Effector memory CD4-positive, alpha-beta T cell (primary cell): ENCODE measurements at regions not wholly inside any gene's neighbourhood (a gene's known extent, or its start where the extent isn't known, plus 50 kb on each side); places are given as distances from the start of the nearest gene placed in this dataset.

Experiments
- DNase-seq, 3 donors: peaks; one replicate each; pipeline ENCODE4 v3.0.0-alpha.2; 2020
- H3K27ac ChIP-seq: 2 replicates; pipeline ENCODE4 v1.7.0; 2013; ENCODE audit warnings: mild to moderate bottlenecking, low read length, moderate library complexity; ENCODE audit not compliant: insufficient read depth, poor library complexity, severe bottlenecking
- H3K27me3 ChIP-seq: replicated peaks from 2 replicates; pipeline ENCODE4 v1.7.0; 2013; ENCODE audit warnings: mild to moderate bottlenecking, low read length; ENCODE audit not compliant: insufficient read depth, control insufficient read depth, poor library complexity, severe bottlenecking
- H3K36me3 ChIP-seq: 2 replicates; pipeline ENCODE4 v1.7.0; 2013; ENCODE audit warnings: mild to moderate bottlenecking, low read length, moderate library complexity; ENCODE audit not compliant: control insufficient read depth, insufficient read depth
- H3K4me1 ChIP-seq: 2 replicates; pipeline ENCODE4 v1.7.0; 2013; ENCODE audit warnings: low read length, mild to moderate bottlenecking; ENCODE audit not compliant: control insufficient read depth, insufficient read depth, poor library complexity, severe bottlenecking
- H3K4me3 ChIP-seq: 2 replicates; pipeline ENCODE4 v1.7.0; 2013; ENCODE audit warnings: low read length, low read depth, mild to moderate bottlenecking; ENCODE audit not compliant: insufficient read depth, poor library complexity, severe bottlenecking
- H3K9me3 ChIP-seq: 2 replicates; pipeline ENCODE4 v1.7.0; 2013; ENCODE audit warnings: mild to moderate bottlenecking, low read length, moderate library complexity; ENCODE audit not compliant: control insufficient read depth

DNA sequence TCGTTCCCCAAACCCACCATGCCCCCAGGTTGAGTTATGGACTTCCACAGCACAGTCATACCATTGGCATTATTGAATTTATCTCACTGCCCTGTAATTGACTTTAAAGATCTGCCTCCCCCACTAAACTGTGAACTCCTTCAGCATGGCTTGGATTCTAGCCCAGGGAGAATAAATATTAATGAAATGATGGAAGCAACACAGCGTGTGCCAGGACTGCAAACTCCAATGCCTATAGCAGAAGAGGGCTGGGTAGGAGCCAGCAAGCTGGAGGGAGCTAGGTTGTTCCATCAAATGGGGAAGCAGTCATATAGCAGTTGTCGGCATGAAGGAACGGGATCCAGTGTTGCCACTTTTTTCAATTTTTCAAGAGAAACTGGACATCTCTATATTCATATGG lies 69.0 kb upstream of the MSX2 start:
- H3K9me3 ChIP-seq = no peaks in the 10 kb centered on the region
- H3K4me1 ChIP-seq = no peaks in the 10 kb centered on the region
- no peaks in the 10 kb centered on the region for H3K36me3 ChIP-seq
- H3K27ac ChIP-seq = no peak overlapping the region
- DNase-seq = no peak
- no peak overlapping the region for H3K4me3 ChIP-seq
- no peaks in the 10 kb centered on the region for H3K27me3 ChIP-seq

GRCh38 chr5:174664180-174664850 lies 60.1 kb upstream of the MSX2 start:
- H3K27ac ChIP-seq = no peak overlapping the region
- no peak for DNase-seq
- no peaks in the 10 kb centered on the region for H3K36me3 ChIP-seq
- H3K4me3 ChIP-seq = no peak overlapping the region
- H3K27me3 ChIP-seq = no peaks in the 10 kb centered on the region
- no peaks in the 10 kb centered on the region for H3K9me3 ChIP-seq
- H3K4me1 ChIP-seq = no peaks in the 10 kb centered on the region

GRCh38 chr5:174665347-174665746 lies 59.0 kb upstream of the MSX2 start:
- no peak overlapping the region for H3K4me3 ChIP-seq
- no peaks in the 10 kb centered on the region for H3K9me3 ChIP-seq
- no peak for DNase-seq
- H3K4me1 ChIP-seq = no peaks in the 10 kb centered on the region
- no peaks in the 10 kb centered on the region for H3K27me3 ChIP-seq
- no peaks in the 10 kb centered on the region for H3K36me3 ChIP-seq
- H3K27ac ChIP-seq = no peak overlapping the region

- H3K36me3 ChIP-seq = no peaks in the 10 kb centered on the region
- H3K27ac ChIP-seq = no peak overlapping the region
- DNase-seq = no peak
- no peaks in the 10 kb centered on the region for H3K27me3 ChIP-seq
- H3K9me3 ChIP-seq = no peaks in the 10 kb centered on the region
- H3K4me1 ChIP-seq = no peaks in the 10 kb centered on the region
- H3K4me3 ChIP-seq = no peak overlapping the region
Observed at GRCh38 chr5:174667526-174667925, 56.9 kb upstream of the MSX2 start.

DNA sequence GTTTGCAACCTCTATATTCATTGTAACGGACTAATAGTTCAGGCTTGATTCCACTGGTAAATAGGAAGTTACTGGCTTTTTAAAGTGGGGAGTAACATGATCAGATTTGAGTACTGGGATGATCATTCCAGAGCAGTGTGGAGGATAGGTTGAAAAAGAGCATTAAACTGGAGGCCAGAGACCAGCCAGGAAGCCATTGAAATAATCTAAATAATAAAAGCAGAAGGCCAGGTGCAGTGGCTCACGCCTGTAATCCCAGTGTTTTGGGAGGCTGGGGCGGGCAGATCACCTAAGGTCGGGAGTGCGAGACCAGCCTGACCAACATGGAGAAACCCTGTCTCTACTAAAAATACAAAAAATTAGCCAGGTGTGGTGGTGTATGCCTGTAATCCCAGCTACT lies 56.0 kb upstream of the MSX2 start:
- no peaks in the 10 kb centered on the region for H3K4me1 ChIP-seq
- DNase-seq = no peak
- H3K27ac ChIP-seq = no peak overlapping the region
- no peak overlapping the region for H3K4me3 ChIP-seq
- H3K9me3 ChIP-seq = no peaks in the 10 kb centered on the region
- H3K27me3 ChIP-seq = no peaks in the 10 kb centered on the region
- no peaks in the 10 kb centered on the region for H3K36me3 ChIP-seq
